GM13977 (cell line): ENCODE measurements at regions not wholly inside any gene's neighbourhood (a gene's known extent, or its start where the extent isn't known, plus 50 kb on each side); places are given as distances from the start of the nearest gene placed in this dataset.

Source experiments
- DNase-seq: peaks from one replicate; pipeline ENCODE4 v3.0.0; 2012; ENCODE audit warnings: low spot score
- in situ Hi-C: fragments of 300-500 bp; cut with MboI; formaldehyde crosslinking; loops from one replicate; pipeline ENCODE4 v1.12.0; 2022; ENCODE audit warnings: low sequenced_read_pairs, low pct_unique_long_range_greater_than_20kb, mixed read lengths, inconsistent platforms; ENCODE audit not compliant: unreplicated experiment
- TF ChIP-seq, protein P1 (sequence below): IDR thresholded peaks from 2 replicates; pipeline ENCODE4 v1.5.1; 2012; ENCODE audit warnings: mild to moderate bottlenecking, control low read depth; ENCODE audit not compliant: insufficient read depth; ENCODE audit errors: extremely low read depth, missing control alignments

DNA sequence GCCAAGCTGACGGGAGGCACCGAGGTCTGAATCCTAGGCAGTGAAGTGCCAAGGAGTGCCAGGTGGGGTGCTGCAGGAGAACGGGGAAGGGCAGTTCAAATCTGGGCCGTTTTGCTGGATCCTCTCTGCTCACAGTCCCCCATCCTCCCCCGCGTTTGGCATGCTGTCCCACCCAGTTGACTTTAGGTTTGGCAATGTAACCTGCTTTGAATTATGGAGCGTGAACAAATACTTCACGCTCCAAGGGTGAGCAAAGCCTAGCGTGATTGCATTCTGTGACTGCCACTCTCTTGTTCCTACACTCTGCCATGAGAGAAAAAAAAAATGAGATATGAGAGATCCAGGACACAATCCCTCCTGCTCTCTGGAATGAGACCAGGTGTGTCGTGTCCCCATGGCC is 381.9 kb downstream of the ZNF516 start:
- no peak for DNase-seq
- TF ChIP-seq, protein P1, sequence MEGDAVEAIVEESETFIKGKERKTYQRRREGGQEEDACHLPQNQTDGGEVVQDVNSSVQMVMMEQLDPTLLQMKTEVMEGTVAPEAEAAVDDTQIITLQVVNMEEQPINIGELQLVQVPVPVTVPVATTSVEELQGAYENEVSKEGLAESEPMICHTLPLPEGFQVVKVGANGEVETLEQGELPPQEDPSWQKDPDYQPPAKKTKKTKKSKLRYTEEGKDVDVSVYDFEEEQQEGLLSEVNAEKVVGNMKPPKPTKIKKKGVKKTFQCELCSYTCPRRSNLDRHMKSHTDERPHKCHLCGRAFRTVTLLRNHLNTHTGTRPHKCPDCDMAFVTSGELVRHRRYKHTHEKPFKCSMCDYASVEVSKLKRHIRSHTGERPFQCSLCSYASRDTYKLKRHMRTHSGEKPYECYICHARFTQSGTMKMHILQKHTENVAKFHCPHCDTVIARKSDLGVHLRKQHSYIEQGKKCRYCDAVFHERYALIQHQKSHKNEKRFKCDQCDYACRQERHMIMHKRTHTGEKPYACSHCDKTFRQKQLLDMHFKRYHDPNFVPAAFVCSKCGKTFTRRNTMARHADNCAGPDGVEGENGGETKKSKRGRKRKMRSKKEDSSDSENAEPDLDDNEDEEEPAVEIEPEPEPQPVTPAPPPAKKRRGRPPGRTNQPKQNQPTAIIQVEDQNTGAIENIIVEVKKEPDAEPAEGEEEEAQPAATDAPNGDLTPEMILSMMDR: no peak
- in situ Hi-C loops: no loop called here

DNA sequence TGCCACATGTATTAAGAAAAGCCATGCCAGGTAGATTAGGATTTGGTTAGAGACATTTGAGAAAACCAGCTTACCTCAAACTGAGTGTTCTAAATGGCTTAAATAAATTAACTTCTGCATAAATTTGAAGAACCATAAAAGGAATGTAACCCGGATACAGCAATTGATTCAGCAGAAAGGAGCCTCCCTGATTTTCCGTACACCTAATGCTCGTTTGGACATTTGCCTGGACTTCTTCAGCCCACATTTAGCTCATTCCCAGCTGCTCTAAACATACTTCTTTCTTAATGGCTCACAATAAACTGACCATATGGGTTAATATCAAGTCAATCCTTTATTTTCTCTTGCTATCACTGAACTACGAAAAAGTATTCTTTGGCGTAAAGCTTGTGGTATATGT is 392.4 kb downstream of the ZNF516 start:
- no peak for DNase-seq
- in situ Hi-C loops: no loop called here
- TF ChIP-seq, protein P1: no peak

DNA sequence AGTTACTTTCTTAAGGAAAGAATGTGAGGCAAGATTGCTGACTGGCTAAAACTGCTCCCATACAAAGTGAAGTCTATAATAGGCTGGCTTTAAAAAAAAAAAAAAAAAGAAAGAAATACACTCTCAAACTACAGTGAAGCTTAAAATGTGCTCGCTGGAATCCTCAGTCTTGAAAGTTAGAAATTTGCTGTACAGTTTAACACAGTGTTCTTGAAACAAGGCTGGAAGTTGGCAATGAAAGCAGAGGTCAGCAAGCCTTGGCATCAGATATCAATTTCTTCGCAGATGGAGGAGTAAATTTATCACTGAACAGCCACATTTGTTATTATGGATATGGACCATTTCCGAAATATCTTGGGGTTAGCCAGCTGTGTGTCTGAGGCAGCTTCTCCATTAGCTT is 392.9 kb downstream of the ZNF516 start:
- in situ Hi-C loops: no loop called here
- no peak for DNase-seq
- TF ChIP-seq, protein P1: no peak

DNA sequence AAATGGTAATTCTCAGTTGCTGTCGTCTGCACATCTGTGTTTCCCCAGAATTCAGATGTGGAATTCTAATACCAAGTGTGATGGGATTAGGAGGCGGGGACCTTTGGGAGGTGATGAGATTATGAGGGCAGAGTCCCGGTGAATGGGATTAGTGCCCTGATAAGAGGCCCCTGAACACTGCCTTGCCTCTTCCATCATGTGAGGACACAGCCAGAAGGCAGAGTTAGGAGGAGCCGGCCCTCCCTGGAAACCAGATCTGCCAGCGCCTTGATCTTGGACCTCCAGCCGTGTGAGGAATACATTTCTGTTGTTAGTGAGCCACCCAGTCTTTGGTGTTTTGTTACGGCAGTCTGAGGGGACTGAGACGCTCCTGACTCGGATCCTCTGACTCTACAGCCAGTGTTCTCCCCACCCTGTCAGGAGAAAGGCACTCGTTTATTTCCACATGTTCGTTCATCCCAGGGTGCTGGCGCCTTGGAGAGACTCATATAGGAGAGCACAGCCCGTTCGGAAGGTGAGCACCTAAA is 395.0 kb downstream of the ZNF516 start:
- DNase-seq: no peak
- TF ChIP-seq, protein P1: no peak
- in situ Hi-C loops: no loop called here

DNA sequence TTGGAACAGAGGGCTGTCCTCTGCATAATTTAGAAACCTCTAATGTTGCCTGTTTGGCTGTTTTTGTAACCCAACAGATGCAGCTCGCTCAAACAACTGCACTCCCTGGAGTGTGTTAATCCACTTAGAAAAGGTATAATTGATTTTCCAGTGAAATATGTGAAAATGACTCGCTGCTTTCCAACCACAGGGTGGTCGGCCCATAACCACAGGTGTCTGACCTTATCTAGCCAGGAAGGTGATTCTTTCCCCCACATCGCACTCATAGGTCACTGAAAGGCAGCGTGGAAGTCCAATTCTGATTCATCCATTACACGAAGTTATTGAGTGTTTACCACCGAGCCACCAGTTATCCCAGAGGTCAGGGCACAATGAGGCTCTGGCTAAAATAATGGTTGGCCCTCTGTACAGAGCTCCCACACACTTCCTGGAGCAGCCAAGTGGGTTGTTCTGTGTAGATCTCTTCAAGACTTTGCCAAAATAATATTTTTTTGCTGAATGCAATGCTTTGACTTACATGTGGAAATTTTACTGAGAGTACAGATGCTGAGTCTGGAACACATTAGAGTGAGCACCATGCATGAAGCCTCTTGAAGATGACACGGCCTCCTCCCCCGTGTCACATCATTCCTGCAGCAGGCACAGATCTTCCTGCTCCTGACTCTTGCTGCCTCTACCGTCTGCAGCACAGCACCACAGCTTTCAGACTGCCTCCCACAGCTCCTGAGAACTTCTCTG is 396.2 kb downstream of the ZNF516 start:
- in situ Hi-C loops: no loop called here
- TF ChIP-seq, protein P1: no peak
- no peak for DNase-seq

DNA sequence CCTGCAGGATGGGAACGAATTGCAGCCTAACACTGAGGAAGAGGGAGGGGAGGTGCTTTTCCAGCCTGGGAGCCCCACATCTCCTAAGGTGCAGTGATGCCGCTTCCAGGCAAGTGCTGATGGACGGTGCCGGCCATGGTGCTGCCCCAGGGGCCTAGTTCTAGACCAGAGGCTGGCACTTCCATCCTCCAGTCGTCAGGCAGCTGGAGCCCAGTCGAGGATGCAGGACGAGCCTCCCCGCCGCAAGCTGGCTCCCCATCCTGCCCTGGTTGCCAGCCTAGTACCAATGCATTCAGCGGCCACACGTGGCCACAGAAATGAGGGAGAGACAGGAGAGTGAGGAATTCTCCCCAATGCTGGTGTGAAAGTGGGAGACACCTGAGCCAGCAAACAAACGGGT is 413.5 kb downstream of the ZNF516 start:
- TF ChIP-seq, protein P1: no peak
- no peak for DNase-seq
- in situ Hi-C loops: no loop called here
